H4 (cell line): ENCODE measurements at regions not wholly inside any gene's neighbourhood (a gene's known extent, or its start where the extent isn't known, plus 50 kb on each side); places are given as distances from the start of the nearest gene placed in this dataset.

ENCODE experiments used
- DNase-seq: peaks from one replicate; pipeline ENCODE4 v3.0.0-alpha.2; 2015; ENCODE audit warnings: low spot score

DNA sequence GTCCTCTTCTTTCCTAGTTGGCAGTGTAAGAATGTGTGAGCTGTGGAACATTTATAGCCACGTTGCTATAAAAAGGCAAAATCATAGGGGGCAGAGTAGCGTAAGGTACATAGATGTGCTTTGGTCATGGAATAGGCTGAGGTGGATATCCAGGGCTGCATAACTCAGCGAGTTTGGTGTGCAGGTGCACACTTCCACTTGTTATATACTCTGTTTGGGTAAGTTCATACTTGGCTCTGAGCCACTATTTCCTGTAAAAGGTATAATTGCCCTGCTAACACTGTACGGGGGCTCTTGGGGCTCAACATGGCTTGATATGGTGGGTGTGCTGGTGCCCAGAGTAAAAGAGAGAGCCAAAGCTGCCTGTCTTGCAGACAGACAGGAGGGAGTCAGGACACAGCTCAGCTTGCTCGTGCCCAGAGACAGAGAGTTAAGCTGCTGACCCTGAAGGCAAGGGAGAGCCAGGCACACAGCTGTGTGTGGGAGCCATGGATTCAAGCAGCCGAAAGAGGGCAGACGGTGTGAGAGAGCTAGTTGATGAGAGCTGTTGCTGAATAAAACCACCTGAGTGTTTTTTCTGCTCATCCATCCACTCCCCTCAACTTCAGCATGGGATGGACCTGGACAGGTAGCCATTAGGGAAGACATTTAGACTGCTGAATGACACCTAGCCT, 126.7 kb downstream of the DKK1 start:
- no peak for DNase-seq

DNA sequence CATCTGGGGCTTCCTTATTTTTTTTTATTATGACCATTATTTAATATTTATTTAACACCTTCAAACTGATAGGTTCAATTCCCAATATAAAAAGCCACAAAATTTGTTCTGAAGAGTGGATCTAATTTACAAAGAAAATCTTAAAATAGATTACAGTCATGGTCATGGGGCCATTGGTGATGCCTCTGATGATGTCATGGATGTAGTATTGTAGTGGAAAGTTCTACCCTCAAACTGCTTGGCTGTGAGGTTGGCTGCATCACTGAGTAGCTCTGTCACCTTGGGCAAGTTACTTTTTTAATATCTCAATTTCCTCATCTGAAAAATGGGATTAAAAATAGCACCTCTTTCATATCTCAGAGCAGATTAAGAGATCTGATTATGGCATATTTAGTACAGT, 128.5 kb downstream of the DKK1 start:
- DNase-seq: peak; percentile 10

DNA sequence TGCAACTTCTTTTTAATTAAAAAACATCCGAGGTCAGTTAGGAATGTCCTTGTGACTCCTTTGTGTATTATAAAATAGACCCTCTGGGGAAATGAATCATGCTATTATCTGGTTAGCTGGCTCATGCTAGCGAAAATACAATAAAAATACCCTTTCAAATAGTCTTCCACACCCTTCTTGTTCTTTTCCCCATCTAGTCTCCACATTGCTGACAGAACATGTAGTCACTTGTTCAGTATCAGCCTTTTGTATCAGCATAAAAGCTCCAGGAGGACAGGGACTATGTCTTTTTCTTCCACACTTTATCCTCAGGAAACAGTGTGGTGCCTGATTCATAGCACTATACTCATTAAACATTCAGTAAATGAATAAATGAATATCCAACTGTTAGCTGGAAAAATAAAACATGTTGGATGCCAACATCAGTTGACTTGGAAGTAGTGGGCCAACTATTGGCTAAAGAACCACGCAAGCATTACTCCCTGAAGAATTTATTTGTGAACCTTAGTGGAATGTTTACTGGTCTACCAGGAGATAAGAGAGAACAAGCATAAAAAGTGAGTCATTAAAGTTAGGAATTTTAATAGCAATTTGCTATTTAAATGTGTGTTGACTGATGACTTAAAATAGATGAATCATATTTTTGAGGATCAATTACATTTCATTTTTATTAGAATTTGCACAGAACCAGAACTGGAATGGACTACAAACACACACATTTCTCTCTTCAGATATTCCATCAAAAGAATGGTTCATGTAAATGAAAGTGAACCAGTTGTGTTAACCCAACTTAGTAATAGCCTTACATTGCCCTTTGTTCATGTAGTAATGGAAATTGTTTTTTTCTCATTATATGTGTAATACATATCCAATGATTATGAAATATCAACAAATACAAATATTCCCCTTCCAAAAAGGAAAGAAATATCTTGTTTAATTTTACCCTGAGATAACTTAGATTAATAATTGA, 129.6 kb downstream of the DKK1 start:
- DNase-seq: peak; percentile 33

DNA sequence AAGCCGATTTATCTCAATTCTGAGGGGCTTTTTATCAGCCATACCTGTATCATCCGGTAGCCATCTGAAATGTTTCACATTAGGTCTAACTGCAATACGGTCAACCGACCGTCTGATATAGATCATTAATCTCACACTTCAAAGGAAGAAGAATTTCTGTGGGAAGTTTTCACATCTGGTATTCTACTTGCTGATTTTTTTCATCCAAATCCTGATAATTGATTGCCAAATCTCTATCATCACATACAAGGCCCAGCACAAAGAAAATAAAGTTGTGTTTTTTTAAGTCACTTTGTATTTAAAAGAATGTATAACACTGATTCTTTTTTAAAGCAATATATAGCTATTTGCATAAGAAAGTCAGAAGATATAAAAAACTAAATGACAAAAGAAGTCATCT, 132.3 kb downstream of the DKK1 start:
- no peak for DNase-seq

DNA sequence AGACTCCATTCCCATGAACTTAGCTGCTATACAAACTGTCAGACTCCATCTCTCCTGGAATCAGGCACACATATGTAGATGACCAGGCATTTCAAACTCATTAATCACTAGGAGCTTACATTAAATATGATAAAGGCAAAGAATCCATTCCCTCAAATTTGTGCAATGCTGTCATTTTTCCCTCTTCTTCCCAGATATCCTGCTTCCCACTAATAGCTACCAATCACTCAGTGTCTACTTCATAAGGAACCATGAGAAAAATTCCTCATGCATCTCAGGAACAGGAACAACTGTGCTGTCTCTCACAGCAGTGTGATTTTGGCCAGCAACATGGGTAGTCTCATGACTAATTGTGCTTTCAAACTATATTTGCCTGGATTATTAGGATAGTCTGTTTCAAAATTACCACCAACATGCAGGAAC, 133.9 kb downstream of the DKK1 start:
- DNase-seq: no peak

DNA sequence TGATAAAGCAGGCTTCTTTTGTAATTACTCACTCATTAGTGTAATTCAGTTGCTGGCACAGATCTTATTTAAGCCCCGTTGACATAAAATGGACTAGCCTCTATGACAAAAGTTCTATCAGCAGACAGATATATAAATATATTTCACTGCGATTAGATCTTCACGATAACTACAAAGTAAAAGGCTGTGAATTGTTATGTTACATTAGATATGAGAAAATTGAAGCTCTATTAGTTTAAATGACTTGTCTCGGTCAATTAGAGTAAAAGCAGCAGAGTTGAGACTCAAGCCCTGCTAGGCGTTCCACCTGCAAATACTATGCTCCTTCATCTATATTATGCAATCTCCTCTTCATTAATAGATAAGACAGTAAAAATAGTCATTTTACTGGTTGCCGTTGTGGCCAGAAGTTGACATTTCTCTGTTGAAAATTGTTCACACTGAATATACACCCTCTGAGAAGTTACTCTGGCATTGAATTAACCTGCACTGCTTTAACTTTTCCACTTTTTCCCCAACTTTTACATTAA, 136.7 kb downstream of the DKK1 start:
- DNase-seq: no peak

DNA sequence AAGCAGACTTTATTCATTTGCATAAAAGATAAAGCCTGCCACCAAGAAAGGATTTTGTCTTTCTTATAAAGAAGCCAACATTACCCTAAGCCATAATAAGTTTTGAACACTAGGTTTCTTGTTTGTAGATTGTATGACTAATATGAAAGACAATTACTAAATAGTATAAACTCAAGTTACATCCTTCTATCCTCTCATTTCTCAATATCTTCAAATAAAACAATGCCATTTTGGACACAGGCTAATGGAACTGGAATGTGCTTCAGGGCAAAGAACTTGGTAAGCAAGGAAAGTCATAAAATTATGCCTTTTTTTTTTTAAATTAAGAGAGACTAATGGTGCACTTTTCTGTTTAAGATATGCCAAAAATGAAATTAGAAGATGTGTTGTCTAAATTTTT, 137.7 kb downstream of the DKK1 start:
- no peak for DNase-seq

DNA sequence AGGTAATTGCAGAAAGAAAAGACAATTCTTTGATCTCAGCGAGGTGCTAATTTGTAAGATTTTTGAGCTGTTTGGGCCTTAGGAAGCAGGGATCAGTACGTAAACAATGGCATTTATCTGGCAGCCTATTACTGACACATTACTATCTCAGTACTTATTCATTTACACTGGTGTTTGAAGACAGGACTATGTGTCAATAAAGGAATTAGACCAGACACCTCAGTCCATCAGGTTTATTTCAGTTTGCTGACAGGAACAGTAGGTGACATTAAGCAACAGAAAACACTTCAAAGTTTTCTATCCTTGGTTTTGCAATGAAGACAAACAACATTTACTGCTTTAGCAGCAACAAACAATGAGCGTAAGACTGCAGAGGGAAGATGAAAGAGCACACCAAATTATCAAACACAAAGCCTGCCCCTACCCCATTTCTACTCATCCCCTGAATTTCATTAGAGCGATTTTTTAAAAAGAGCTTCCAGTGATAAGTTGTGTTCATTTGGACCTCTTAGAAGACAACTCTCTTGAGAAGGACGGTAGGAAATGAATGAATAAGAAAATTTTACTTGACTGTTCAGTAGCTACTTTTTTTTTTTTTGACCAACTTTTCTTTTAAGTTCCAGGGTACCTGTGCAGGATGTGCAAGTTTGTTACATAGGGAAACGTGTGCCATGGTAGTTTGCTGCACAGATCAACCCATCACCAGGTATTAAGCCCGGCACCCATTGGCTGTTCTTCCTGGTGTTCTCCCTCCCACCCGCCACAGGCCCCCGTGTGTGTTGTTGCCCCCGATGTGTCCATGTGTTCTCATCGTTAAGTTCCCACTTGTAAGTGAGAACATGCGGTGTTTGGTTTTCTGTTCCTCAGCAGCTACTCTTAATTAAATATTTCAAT, 138.8 kb downstream of the DKK1 start:
- DNase-seq: no peak

DNA sequence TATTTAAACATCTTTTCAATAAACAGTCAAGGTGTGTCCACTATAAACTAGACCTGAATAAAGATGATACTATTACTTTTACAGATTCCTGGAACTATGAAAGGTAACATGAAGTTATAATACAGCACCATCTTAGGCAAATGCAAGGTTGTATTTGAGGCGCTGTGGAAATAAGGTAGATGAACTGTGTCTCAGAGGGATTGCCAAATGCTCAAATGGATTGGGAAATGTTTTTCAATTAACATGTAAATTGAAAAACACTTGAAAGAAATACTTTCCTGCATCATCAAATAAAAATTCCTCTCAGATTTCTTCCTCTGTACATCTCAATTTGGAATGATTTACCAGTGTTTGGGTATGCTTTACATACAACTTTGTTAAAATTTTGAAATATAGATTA, 139.4 kb downstream of the DKK1 start:
- DNase-seq: no peak

DNA sequence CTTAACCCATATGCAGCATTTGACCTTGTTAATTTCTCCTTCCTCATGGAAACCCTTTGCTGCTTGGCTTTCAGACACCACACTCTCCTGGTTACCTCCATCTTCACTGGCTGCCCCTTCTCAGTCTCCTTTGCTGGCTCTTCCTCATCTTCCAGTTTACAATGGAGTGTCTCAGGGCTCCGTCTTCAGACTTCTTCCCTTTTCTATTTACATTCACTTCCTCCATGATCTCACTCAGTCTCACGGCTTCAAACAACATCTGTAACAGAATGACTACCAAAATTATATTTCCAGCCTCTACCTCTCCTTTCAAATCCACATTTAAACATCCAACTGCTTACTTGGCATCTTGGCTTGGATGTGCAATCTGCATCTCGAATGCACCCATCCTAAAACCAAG, 140.4 kb downstream of the DKK1 start:
- no peak for DNase-seq

DNA sequence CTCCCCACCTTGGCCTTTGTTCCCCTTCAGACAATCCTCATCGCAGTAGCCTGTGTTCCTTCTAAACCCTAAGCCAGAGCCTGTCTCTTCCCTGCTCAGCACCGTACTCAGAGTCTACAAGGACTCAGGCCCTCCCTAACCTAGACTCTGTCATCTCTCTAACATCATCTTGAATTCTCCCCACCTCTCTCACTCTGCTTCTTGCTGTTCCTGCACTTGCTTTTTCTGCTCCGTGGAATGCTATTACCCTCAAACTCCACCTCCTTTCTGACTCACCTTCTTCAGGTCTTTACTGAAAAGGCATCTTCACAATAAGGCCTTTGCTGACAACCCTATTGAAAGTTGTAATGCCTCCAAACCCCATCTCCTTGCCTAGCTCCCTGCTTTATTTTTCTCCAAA, 141.0 kb downstream of the DKK1 start:
- no peak for DNase-seq

DNA sequence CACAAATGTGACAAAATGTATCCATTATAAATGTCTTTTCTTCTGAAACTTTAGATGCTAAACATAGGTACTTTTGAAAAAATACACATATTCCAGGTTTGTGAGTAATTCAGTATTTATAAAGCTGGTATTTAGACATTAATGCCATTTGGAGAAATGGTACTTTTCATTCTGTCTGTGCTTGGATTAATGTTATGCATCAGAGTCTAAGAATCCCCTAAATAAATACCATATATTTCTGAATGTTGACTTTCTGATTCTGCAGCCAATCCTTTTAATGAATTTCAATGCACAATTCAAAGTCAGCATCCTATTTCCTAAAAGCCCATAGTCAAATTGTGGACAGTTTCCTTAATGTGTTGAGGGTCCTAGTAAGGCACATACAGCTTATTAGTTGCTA, 145.0 kb downstream of the DKK1 start:
- no peak for DNase-seq

DNA sequence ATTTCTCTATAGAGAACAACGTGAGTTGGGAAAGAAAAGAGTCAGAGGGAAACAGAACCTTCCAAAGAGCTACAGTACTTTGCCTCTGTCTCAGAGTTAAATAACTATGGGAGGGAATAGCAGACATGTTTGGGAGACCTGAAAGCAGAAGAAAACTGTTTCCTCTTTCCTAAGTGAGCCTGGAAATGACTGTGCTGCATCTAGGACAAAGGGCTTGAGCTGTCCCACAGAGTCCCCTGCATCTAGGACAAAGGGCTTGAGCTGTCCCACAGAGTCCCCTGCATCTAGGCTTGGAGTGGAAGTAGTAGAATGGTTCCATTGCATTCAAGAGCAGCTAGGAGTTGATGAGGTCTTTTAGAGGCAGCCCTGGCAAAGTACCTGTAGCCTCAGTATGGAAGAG, 149.7 kb downstream of the DKK1 start:
- no peak for DNase-seq

DNA sequence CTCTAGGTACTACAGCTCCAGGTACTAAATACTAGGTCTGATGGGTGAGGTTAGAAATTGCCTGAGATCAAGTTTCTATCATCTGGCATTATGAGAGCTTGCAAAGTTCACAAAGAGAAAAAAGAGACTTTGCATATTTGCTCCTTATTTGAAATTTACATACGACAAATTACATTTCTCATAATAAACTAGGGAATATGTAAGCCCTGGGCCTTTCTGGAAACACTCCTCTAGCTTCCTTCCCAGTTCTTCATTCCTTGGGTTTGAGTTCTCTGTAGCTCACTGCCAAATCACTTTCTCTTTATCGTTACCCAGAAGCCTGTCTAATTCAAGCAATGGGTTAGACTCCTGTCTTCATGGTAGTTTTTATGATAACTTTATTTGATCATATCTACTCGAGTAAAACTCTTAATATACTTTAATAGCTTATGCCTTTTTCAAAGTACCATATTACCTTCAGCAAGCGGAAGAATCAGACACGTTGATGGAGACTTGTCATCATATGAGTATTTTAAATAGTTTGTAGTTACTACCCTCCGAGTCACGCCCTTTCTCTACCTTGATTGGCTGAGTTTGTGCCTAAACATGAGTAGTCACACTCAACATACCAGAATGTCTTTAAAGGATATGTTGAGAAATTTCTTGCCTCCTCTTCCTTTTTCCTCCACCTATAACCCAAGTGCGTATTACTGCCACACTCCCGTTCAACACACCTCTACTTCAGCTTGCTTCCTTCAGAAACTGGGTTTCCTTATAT, 150.5 kb downstream of the DKK1 start:
- no peak for DNase-seq

DNA sequence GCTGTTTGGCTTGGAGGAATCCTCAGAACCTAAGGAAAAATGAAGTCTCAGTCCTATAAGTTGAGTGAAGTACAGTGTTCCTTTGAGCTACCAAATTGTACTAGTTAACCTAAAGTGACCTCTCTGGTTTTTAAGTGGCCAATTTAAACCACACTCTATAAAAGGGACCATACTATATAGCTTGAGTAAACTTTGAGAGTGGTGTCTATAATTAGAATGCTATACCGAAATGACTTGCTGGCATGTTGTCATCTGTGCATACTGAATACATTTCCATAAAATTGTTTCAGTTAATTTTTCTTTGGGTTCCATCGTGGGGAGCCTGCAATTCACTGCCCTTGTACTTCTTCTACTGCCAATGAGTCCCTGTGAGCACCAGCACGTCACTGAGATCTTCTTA, 151.1 kb downstream of the DKK1 start:
- no peak for DNase-seq

DNA sequence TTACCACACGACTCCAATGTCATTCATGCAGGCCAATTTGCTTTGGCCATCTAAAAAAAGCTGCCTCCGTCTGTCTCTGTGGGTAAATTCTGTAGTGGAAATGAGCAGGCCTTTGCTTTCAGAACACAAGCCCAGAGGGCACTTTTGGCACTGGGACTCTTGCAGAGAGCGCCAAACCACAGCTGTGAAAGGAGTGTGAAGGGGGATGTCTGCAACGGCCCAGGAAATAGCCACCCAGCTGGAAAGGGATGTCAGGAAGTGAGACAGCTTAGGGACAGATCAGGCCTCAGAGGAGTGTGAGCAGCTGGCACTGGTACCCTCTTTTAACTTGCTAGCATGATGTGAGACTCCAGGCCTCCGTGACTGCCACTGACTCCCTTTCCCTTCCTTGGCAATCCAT, 152.4 kb downstream of the DKK1 start:
- DNase-seq: peak; percentile 32

DNA sequence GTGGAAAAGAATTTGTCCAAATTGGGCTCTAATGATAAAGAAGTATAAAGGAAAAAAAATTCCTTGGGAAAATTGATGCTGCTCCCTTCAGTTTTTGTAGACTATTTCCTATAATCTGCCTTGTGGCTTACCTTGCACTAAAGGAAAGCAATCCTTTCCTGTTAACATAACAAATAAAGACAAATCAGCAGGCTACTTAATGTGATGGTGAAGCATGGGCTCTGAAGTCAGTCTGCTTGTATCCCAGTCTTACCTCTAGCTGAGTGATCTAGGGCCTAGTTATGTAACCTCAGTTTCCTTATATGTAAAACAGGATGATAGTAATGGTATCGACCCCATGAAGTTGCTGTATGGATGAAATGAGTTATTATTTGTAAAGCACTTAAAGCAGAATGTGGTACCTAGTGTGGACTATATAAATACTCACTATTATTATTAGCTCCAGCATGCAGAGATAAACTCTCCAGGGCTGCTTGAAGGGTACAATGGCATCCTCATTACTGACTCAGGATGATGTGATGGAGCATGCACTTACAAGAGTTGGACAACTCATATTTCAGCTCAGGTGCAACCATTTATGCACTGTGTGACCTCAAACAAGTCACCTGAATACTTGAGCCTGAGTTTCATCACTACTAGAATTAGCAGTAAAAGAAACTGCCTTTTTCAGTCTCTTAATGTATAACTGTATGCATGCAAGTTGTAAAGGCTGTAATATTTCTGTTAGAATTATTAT, 156.1 kb downstream of the DKK1 start:
- DNase-seq: no peak

DNA sequence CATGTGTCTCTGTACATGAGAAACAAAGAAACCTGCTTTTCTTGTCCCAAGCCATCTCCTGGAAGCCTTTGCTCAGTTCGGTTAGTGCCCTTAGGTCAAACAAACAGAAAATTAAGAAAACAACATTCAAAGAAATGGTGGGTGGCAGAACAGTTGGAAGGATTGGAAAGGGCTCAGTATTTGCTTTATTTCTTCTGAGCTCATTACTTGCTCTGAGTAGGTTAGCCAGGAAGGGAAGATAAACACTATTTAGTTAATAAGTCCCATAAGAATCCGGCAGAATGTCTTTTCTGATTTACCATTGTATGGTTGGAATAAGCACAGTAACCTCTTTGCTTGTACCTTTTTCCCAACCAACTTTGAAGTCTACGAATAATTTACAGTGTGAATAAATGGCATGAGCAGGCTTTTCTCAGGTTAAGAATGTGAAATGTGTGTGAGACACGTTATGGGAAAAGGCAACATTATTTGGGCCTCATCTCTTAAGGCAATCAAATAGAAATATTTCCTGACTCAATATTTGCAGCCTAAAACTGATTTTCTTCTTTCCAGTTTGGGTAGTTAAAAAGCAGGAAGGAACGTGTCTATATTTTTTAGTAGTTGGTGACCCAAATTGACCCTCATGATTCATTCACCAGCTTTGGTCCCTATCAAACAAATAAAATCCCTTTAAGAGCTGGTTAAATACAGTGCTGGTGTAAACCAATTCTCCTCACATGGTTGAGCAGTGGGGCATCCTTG, 158.5 kb downstream of the DKK1 start:
- no peak for DNase-seq

DNA sequence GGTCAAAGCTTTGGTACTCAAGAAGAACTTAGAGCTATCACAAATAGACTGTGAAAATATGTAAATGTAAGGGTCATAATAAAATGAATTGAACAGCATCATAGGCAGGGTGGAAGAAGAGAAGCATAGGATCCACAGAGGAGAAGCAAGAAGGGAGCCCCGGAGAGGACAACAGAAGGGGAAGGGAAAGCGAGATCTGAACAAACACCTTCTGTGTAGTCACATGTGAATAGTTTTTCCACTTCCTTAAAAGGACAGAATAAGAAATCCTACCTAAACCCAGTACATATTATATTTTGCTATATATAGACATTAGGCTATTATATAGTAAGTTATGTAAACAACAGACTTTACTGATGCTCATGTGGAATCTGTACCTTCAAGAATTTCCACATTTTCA, 160.2 kb downstream of the DKK1 start:
- DNase-seq: no peak

DNA sequence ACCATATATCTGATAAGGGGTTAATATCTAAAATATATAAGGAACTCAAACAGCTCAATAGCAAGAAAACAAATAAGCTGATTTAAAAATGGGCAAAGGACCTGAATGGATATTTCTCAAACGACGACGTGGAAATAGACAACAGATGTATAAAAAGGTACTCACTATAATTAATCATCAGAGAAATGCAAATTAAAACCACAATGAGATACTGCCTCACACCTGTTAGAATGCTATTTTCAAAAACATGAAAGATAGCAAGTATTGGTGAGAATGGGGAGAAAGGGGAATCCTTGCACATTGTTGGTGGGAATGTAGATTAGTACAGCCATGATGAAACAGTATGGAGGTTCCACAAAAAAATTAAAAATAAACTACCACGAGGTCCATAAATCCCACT, 163.2 kb downstream of the DKK1 start:
- no peak for DNase-seq
